ENCODE measurements at regions not wholly inside any gene's neighbourhood (a gene's known extent, or its start where the extent isn't known, plus 50 kb on each side); places are given as distances from the start of the nearest gene placed in this dataset.

GRCh38 chr2:236673823-236674185 is 104.2 kb downstream of the ACKR3 start:
- POLR2A ChIA-PET = no interaction called here
- no peak for TF ChIP-seq ESRRA (CRISPR knock-in tag; IDR thresholded peaks at IDR 0.05; ENCODE audit: borderline replicate concordance)
- TF ChIP-seq PRRX2 (CRISPR knock-in tag; IDR thresholded peaks at IDR 0.05) = no peak
- TF ChIP-seq CDX4 (CRISPR knock-in tag; IDR thresholded peaks at IDR 0.05; ENCODE audit: borderline replicate concordance) = no peak
- no peak for TF ChIP-seq SMAD3 (CRISPR knock-in tag; IDR thresholded peaks at IDR 0.05; ENCODE audit: borderline replicate concordance)
- TF ChIP-seq NR3C1 (CRISPR knock-in tag; conservative IDR thresholded peaks at IDR 0.05; ENCODE audit: low read depth) = no peak
- no peak for TF ChIP-seq FOXP1 (CRISPR knock-in tag; IDR thresholded peaks at IDR 0.05; ENCODE audit: borderline replicate concordance)
- TF ChIP-seq, protein P1, sequence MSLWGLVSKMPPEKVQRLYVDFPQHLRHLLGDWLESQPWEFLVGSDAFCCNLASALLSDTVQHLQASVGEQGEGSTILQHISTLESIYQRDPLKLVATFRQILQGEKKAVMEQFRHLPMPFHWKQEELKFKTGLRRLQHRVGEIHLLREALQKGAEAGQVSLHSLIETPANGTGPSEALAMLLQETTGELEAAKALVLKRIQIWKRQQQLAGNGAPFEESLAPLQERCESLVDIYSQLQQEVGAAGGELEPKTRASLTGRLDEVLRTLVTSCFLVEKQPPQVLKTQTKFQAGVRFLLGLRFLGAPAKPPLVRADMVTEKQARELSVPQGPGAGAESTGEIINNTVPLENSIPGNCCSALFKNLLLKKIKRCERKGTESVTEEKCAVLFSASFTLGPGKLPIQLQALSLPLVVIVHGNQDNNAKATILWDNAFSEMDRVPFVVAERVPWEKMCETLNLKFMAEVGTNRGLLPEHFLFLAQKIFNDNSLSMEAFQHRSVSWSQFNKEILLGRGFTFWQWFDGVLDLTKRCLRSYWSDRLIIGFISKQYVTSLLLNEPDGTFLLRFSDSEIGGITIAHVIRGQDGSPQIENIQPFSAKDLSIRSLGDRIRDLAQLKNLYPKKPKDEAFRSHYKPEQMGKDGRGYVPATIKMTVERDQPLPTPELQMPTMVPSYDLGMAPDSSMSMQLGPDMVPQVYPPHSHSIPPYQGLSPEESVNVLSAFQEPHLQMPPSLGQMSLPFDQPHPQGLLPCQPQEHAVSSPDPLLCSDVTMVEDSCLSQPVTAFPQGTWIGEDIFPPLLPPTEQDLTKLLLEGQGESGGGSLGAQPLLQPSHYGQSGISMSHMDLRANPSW (CRISPR knock-in tag; conservative IDR thresholded peaks at IDR 0.05; ENCODE audit: low read depth) = no peak
- no peak for TF ChIP-seq FOXP4 (CRISPR knock-in tag; IDR thresholded peaks at IDR 0.05)
- no peak for TF ChIP-seq GTF2I (CRISPR knock-in tag; conservative IDR thresholded peaks at IDR 0.05)
- no peak for TF ChIP-seq E2F1 (CRISPR knock-in tag; IDR thresholded peaks at IDR 0.05)
- no peak for TF ChIP-seq OVOL2 (CRISPR knock-in tag; IDR thresholded peaks at IDR 0.05; ENCODE audit: borderline replicate concordance)
- TF ChIP-seq SP1 (CRISPR knock-in tag; conservative IDR thresholded peaks at IDR 0.05) = no peak
- no peak for TF ChIP-seq NFYB (CRISPR knock-in tag; conservative IDR thresholded peaks at IDR 0.05; ENCODE audit: low read depth)
- TF ChIP-seq, protein P2, sequence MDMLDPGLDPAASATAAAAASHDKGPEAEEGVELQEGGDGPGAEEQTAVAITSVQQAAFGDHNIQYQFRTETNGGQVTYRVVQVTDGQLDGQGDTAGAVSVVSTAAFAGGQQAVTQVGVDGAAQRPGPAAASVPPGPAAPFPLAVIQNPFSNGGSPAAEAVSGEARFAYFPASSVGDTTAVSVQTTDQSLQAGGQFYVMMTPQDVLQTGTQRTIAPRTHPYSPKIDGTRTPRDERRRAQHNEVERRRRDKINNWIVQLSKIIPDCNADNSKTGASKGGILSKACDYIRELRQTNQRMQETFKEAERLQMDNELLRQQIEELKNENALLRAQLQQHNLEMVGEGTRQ (CRISPR knock-in tag; IDR thresholded peaks at IDR 0.05) = no peak
- no peak for TF ChIP-seq ZNF138 (CRISPR knock-in tag; conservative IDR thresholded peaks at IDR 0.05)
- CTCF ChIA-PET = no interaction called here
- Mint-ChIP-seq H3K9me3 (peaks cover 21% of the 10 kb centered on the region), H3K4me3 (no peak overlapping the region), H3K27ac (no peak overlapping the region), H3K27me3 (ENCODE audit: low read depth) (peaks cover 3% of the 10 kb centered on the region; the same call in 1 of the 2 replicates), H3K4me1 (peaks cover 9% of the 10 kb centered on the region), H3K36me3 (peaks cover 11% of the 10 kb centered on the region)
- ATAC-seq = no peak
- no peak for DNase-seq (ENCODE audit: low spot score)

DNA sequence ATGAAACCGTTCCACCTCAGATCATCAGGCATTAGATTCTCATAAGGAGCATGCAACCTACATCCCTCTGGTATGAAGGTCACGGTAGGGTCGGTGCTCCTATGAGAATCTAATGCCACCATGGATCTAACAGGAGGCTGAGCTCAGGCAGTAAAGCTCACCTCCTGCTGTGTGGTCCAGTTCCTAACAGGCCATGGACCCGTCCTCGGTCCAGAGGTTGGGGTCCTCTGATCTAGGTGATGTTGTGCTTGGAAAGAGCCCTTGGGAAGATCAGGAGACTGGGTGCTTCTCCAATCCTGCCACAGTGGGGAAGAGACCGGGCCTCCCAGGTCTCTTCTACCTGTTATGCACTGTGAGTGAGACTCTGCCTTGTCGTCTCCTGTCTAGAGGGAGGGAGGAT is 104.6 kb downstream of the ACKR3 start:
- no peak overlapping the region for H3K4me3 Mint-ChIP-seq
- peaks cover 21% of the 10 kb centered on the region for H3K9me3 Mint-ChIP-seq
- H3K27me3 Mint-ChIP-seq (ENCODE audit: low read depth) = peaks cover 3% of the 10 kb centered on the region; the same call in 1 of the 2 replicates
- DNase-seq (ENCODE audit: low spot score) (no peak), ATAC-seq (no peak)
- CTCF ChIA-PET = no interaction called here
- H3K4me1 Mint-ChIP-seq = peaks cover 9% of the 10 kb centered on the region
- TF ChIP-seq NFE2L1 (CRISPR knock-in tag; IDR thresholded peaks at IDR 0.05) (no peak), OVOL2 (CRISPR knock-in tag; IDR thresholded peaks at IDR 0.05; ENCODE audit: borderline replicate concordance) (no peak), GTF2I (CRISPR knock-in tag; conservative IDR thresholded peaks at IDR 0.05) (no peak)
- no peak overlapping the region for H3K27ac Mint-ChIP-seq
- H3K36me3 Mint-ChIP-seq = peaks cover 11% of the 10 kb centered on the region
- POLR2A ChIA-PET = interaction anchor here (0.6 kb wide), 1 partner anchor 11 kb away, joined by 3 read pairs; no protein-coding TSS in a partner anchor
